WTC11 (cell line): ENCODE measurements at regions not wholly inside any gene's neighbourhood (a gene's known extent, or its start where the extent isn't known, plus 50 kb on each side); places are given as distances from the start of the nearest gene placed in this dataset.

Experiments used
- ATAC-seq: fragments of 200-7000 bp; cut with Tn5 transposase; 2 replicates; pipeline ENCODE4 v1.10.0; 2021; ENCODE audit warnings: mild to moderate bottlenecking, moderate library complexity
- CTCF ChIA-PET: fragments of 300-600 bp; sonication (Branson Sonifier 250); formaldehyde crosslinking; loops from one replicate; lab custom pipeline; 2021; ENCODE audit warnings: antibody characterized with exemption; lab: Charles Lee
- POLR2A ChIA-PET: fragments of 350-600 bp; sonication (Branson Sonifier 250); formaldehyde crosslinking; loops from one replicate; lab custom pipeline; 2021; ENCODE audit warnings: antibody characterized with exemption; lab: Charles Lee
- DNase-seq: peaks from one replicate; pipeline ENCODE4 v3.0.0; 2021; ENCODE audit warnings: low spot score
- H3K27ac Mint-ChIP-seq: 2 replicates; pipeline ENCODE4 v1.8.0; 2021; ENCODE audit warnings: mixed read lengths
- H3K27me3 Mint-ChIP-seq: 2 replicates; pipeline ENCODE4 v1.8.0; 2021; ENCODE audit warnings: low read depth, mild to moderate bottlenecking, moderate library complexity, mixed read lengths
- H3K36me3 Mint-ChIP-seq: 2 replicates; pipeline ENCODE4 v1.8.0; 2021; ENCODE audit warnings: mixed read lengths
- H3K4me1 Mint-ChIP-seq: 2 replicates; pipeline ENCODE4 v1.8.0; 2022; ENCODE audit warnings: mixed read lengths
- H3K4me3 Mint-ChIP-seq: 2 replicates; pipeline ENCODE4 v1.8.0; 2021; ENCODE audit warnings: mild to moderate bottlenecking, moderate library complexity, mixed read lengths
- H3K9me3 Mint-ChIP-seq: 2 replicates; pipeline ENCODE4 v1.8.0; 2021; ENCODE audit warnings: mixed read lengths
- SMAD3 ChIP-seq: sonication (generic); formaldehyde crosslinking; IDR thresholded peaks from 2 replicates; pipeline ENCODE4 v1.8.0; 2022; ENCODE audit warnings: missing genetic modification reagents, mild to moderate bottlenecking, borderline replicate concordance
- SMAD4 ChIP-seq: sonication (generic); formaldehyde crosslinking; IDR thresholded peaks from 2 replicates; pipeline ENCODE4 v1.8.0; 2022; ENCODE audit warnings: mild to moderate bottlenecking, missing genetic modification reagents
- ZNF138 ChIP-seq: sonication (generic); formaldehyde crosslinking; conservative IDR thresholded peaks from 2 replicates; pipeline ENCODE4 v1.8.1; 2022; ENCODE audit warnings: mild to moderate bottlenecking, moderate library complexity, missing genetic modification reagents
- ZSCAN18 ChIP-seq: fragments of 250-450 bp; sonication (Bioruptor Pico); IDR thresholded peaks from 2 replicates; pipeline ENCODE4 v2.1.2; 2022; ENCODE audit warnings: mild to moderate bottlenecking, moderate library complexity
- TF ChIP-seq, protein P1 (sequence below): fragments of 200-600 bp; IDR thresholded peaks from 2 replicates; pipeline ENCODE4 v1.8.0; 2022; ENCODE audit warnings: antibody characterized with exemption
- TF ChIP-seq, protein P2 (sequence below): fragments of 250-450 bp; sonication (Bioruptor Pico); IDR thresholded peaks from 2 replicates; pipeline ENCODE4 v1.9.0; 2021; ENCODE audit warnings: moderate library complexity, mild to moderate bottlenecking, inconsistent platforms, borderline replicate concordance
- TF ChIP-seq, protein P3 (sequence below): sonication (generic); formaldehyde crosslinking; IDR thresholded peaks from 2 replicates; pipeline ENCODE4 v1.8.0; 2022; ENCODE audit warnings: missing genetic modification reagents

GRCh38 chr18:38007676-38008330 is 442.2 kb upstream of the CELF4 start:
- H3K9me3 Mint-ChIP-seq, result peaks cover 7% of the 10 kb centered on the region; the same call in 1 of the 2 replicates
- POLR2A ChIA-PET, result no interaction called here
- no peaks in the 10 kb centered on the region for H3K36me3 Mint-ChIP-seq
- no peak overlapping the region for H3K4me3 Mint-ChIP-seq
- H3K4me1 Mint-ChIP-seq, result peaks cover 23% of the 10 kb centered on the region
- CTCF ChIA-PET, result no interaction called here
- DNase-seq, result no peak
- H3K27me3 Mint-ChIP-seq, result no peaks in the 10 kb centered on the region
- ATAC-seq, result no peak
- no peak overlapping the region for H3K27ac Mint-ChIP-seq
- TF ChIP-seq, protein P1, sequence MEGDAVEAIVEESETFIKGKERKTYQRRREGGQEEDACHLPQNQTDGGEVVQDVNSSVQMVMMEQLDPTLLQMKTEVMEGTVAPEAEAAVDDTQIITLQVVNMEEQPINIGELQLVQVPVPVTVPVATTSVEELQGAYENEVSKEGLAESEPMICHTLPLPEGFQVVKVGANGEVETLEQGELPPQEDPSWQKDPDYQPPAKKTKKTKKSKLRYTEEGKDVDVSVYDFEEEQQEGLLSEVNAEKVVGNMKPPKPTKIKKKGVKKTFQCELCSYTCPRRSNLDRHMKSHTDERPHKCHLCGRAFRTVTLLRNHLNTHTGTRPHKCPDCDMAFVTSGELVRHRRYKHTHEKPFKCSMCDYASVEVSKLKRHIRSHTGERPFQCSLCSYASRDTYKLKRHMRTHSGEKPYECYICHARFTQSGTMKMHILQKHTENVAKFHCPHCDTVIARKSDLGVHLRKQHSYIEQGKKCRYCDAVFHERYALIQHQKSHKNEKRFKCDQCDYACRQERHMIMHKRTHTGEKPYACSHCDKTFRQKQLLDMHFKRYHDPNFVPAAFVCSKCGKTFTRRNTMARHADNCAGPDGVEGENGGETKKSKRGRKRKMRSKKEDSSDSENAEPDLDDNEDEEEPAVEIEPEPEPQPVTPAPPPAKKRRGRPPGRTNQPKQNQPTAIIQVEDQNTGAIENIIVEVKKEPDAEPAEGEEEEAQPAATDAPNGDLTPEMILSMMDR, result no peak
- TF ChIP-seq SMAD4 (CRISPR knock-in tag) (no peak), SMAD3 (CRISPR knock-in tag) (no peak)
- TF ChIP-seq, protein P2, sequence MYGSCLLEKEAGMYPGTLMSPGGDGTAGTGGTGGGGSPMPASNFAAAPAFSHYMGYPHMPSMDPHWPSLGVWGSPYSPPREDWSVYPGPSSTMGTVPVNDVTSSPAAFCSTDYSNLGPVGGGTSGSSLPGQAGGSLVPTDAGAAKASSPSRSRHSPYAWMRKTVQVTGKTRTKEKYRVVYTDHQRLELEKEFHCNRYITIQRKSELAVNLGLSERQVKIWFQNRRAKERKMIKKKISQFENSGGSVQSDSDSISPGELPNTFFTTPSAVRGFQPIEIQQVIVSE (CRISPR knock-in tag), result no peak

DNA sequence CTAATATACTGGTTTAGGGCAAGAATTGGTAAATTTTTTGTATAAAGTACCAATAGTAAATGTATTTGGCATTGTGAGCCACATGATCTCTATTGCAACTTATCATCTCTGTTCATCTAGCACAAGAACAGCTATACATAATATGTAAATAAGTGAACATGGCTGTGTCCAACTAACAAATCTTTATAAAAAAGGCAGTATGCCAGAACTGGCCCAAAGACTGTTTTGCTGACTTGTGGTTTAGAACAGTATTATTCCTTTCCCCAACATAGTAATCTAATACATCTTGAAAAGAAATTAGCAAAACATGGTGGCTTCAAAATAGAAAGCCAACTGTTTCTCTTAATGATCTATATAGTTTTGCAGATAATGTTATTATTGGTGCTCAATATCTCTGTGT is 441.4 kb upstream of the CELF4 start:
- Mint-ChIP-seq H3K36me3 (no peaks in the 10 kb centered on the region), H3K4me1 (peaks cover 26% of the 10 kb centered on the region), H3K27me3 (no peaks in the 10 kb centered on the region), H3K27ac (no peak overlapping the region), H3K4me3 (no peak overlapping the region), H3K9me3 (peaks cover 7% of the 10 kb centered on the region; the same call in 1 of the 2 replicates)
- TF ChIP-seq, protein P1, result no peak
- no peak for TF ChIP-seq ZSCAN18 (CRISPR knock-in tag)
- POLR2A ChIA-PET, result no interaction called here
- CTCF ChIA-PET, result no interaction called here
- ATAC-seq (no peak), DNase-seq (no peak)

- H3K4me1 Mint-ChIP-seq, result peaks cover 26% of the 10 kb centered on the region
Measured at GRCh38 chr18:38006541-38006940, 440.9 kb upstream of the CELF4 start.

More at GRCh38 chr18:38006541-38006940, 440.9 kb upstream of the CELF4 start:
- Mint-ChIP-seq H3K27me3 (no peaks in the 10 kb centered on the region), H3K9me3 (peaks cover 7% of the 10 kb centered on the region; the same call in 1 of the 2 replicates), H3K4me3 (no peak overlapping the region), H3K36me3 (no peaks in the 10 kb centered on the region), H3K27ac (no peak overlapping the region)
- DNase-seq (no peak), ATAC-seq (no peak)
- CTCF ChIA-PET, result no interaction called here
- POLR2A ChIA-PET, result no interaction called here
- TF ChIP-seq, protein P3, sequence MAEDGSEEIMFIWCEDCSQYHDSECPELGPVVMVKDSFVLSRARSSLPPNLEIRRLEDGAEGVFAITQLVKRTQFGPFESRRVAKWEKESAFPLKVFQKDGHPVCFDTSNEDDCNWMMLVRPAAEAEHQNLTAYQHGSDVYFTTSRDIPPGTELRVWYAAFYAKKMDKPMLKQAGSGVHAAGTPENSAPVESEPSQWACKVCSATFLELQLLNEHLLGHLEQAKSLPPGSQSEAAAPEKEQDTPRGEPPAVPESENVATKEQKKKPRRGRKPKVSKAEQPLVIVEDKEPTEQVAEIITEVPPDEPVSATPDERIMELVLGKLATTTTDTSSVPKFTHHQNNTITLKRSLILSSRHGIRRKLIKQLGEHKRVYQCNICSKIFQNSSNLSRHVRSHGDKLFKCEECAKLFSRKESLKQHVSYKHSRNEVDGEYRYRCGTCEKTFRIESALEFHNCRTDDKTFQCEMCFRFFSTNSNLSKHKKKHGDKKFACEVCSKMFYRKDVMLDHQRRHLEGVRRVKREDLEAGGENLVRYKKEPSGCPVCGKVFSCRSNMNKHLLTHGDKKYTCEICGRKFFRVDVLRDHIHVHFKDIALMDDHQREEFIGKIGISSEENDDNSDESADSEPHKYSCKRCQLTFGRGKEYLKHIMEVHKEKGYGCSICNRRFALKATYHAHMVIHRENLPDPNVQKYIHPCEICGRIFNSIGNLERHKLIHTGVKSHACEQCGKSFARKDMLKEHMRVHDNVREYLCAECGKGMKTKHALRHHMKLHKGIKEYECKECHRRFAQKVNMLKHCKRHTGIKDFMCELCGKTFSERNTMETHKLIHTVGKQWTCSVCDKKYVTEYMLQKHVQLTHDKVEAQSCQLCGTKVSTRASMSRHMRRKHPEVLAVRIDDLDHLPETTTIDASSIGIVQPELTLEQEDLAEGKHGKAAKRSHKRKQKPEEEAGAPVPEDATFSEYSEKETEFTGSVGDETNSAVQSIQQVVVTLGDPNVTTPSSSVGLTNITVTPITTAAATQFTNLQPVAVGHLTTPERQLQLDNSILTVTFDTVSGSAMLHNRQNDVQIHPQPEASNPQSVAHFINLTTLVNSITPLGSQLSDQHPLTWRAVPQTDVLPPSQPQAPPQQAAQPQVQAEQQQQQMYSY, result no peak
- TF ChIP-seq SMAD3 (CRISPR knock-in tag) (no peak), ZNF138 (no peak)
